Caco-2 (cell line): ENCODE measurements at regions not wholly inside any gene's neighbourhood (a gene's known extent, or its start where the extent isn't known, plus 50 kb on each side); places are given as distances from the start of the nearest gene placed in this dataset.

Experiments used
- BruUV-seq: library from RNA; stranded (reverse); fragments of 400-500 nt; replicated peaks from 2 replicates; lab custom pipeline; 2021; lab: Mats Ljungman, UMichigan
- CTCF ChIA-PET: fragments of 300-600 bp; sonication (Branson Sonifier 250); formaldehyde crosslinking; loops from one replicate; lab custom pipeline; 2022; ENCODE audit warnings: antibody characterized with exemption; lab: Charles Lee
- POLR2A ChIA-PET: fragments of 300-600 bp; sonication (Branson Sonifier 250); formaldehyde crosslinking; loops from one replicate; lab custom pipeline; 2022; ENCODE audit warnings: antibody characterized with exemption; lab: Charles Lee
- DNase-seq, 2 experiments: peaks; one replicate each; pipeline versions ENCODE4 v3.0.0 to v3.0.0-alpha.2; 2020 to 2022
- H3K27me3 ChIP-seq: replicated peaks from 2 replicates; pipeline ENCODE4 v1.6.0; 2011; ENCODE audit warnings: low read length; ENCODE audit not compliant: control insufficient read depth, insufficient read depth
- H3K36me3 ChIP-seq: 2 replicates; pipeline ENCODE4 v1.5.1; 2011; ENCODE audit warnings: low read length; ENCODE audit not compliant: control insufficient read depth, insufficient read depth
- H3K4me1 ChIP-seq: fragments of 250-450 bp; sonication (Bioruptor Pico); 2 replicates; pipeline ENCODE4 v1.5.1; 2020; ENCODE audit warnings: mild to moderate bottlenecking
- H3K4me3 ChIP-seq: 2 replicates; pipeline ENCODE4 v1.5.1; 2011; ENCODE audit warnings: low read depth, mild to moderate bottlenecking, control low read depth, low read length
- H3K9me3 ChIP-seq: fragments of 250-450 bp; sonication (Bioruptor Pico); 2 replicates; pipeline ENCODE4 v1.5.1; 2020; ENCODE audit warnings: mild to moderate bottlenecking, moderate library complexity
- H3K27ac Mint-ChIP-seq: one replicate; pipeline ENCODE4 v1.8.0; 2022; ENCODE audit warnings: mixed read lengths; ENCODE audit not compliant: unreplicated experiment
- H3K27me3 Mint-ChIP-seq: one replicate; pipeline ENCODE4 v1.8.0; 2022; ENCODE audit warnings: mixed read lengths; ENCODE audit not compliant: insufficient read depth, unreplicated experiment
- H3K36me3 Mint-ChIP-seq: one replicate; pipeline ENCODE4 v1.8.0; 2022; ENCODE audit warnings: mild to moderate bottlenecking, mixed read lengths; ENCODE audit not compliant: insufficient read depth, unreplicated experiment
- H3K4me1 Mint-ChIP-seq: one replicate; pipeline ENCODE4 v1.8.0; 2022; ENCODE audit warnings: low read depth, mixed read lengths; ENCODE audit not compliant: unreplicated experiment
- H3K4me3 Mint-ChIP-seq: one replicate; pipeline ENCODE4 v1.8.0; 2022; ENCODE audit warnings: mild to moderate bottlenecking, moderate library complexity, mixed read lengths; ENCODE audit not compliant: unreplicated experiment
- H3K9me3 Mint-ChIP-seq: one replicate; pipeline ENCODE4 v1.8.0; 2022; ENCODE audit warnings: mixed read lengths; ENCODE audit not compliant: unreplicated experiment
- intact Hi-C: fragments of 100-400 bp; cut with micrococcal nuclease; formaldehyde crosslinking; loops from one replicate; pipeline ENCODE4 v1.10.0; 2022; ENCODE audit not compliant: unreplicated experiment
- TF ChIP-seq, protein P1 (sequence below), 2 experiments: fragments of 200-600 bp in 1 of 2; IDR thresholded peaks; 1 replicate in 1 of 2; 2 replicates in 1 of 2; pipeline versions ENCODE4 v1.5.1 to v1.8.0; 2011 to 2022; ENCODE audit warnings: antibody characterized with exemption in 1 of 2, control low read depth in 1 of 2, inconsistent platforms in 1 of 2, low read depth in 1 of 2, low read length in 1 of 2, mild to moderate bottlenecking in 1 of 2, moderate library complexity in 1 of 2; ENCODE audit not compliant: insufficient read depth in 1 of 2, severe bottlenecking in 1 of 2, unreplicated experiment in 1 of 2

DNA sequence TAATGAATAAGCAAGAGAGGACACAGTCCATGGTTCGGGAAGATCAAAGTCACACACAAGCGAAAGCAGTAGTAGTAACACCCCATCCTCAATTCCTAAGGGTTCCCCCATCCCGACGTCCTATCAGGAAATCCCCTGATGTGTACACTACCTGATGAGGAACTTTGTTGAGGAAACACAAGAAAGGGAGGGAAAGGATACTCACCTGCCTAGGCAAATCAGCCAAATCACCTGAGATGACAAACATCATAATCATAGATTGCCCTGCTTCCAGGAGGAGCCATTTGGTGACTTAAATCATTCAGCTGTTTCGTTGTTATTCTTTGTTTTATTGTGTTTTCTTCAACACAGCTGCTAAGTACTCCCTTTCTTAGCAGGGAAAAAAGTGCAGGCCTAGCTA lies 55.5 kb upstream of the SPOPL start:
- Histone ChIP-seq H3K27me3 (no peaks in the 10 kb centered on the region), H3K36me3 (no peaks in the 10 kb centered on the region), H3K4me1 (peaks cover 30% of the 10 kb centered on the region), H3K4me3 (no peak overlapping the region), H3K9me3 (no peaks in the 10 kb centered on the region)
- CTCF ChIA-PET = interaction anchor here (0.6 to 1.0 kb wide), 2 partner anchors 341 to 557 kb away, joined by 3 read pairs; no protein-coding TSS in a partner anchor
- peaks cover 38% of the 10 kb centered on the region for H3K4me1 Mint-ChIP-seq
- DNase-seq = no peak
- peaks cover 18% of the 10 kb centered on the region for H3K9me3 Mint-ChIP-seq
- TF ChIP-seq, protein P1, sequence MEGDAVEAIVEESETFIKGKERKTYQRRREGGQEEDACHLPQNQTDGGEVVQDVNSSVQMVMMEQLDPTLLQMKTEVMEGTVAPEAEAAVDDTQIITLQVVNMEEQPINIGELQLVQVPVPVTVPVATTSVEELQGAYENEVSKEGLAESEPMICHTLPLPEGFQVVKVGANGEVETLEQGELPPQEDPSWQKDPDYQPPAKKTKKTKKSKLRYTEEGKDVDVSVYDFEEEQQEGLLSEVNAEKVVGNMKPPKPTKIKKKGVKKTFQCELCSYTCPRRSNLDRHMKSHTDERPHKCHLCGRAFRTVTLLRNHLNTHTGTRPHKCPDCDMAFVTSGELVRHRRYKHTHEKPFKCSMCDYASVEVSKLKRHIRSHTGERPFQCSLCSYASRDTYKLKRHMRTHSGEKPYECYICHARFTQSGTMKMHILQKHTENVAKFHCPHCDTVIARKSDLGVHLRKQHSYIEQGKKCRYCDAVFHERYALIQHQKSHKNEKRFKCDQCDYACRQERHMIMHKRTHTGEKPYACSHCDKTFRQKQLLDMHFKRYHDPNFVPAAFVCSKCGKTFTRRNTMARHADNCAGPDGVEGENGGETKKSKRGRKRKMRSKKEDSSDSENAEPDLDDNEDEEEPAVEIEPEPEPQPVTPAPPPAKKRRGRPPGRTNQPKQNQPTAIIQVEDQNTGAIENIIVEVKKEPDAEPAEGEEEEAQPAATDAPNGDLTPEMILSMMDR (IDR thresholded peaks at IDR 0.05; ENCODE audit: insufficient read depth in 1 of 2, low read depth in 1 of 2, low read length in 1 of 2, severe bottlenecking in 1 of 2, unreplicated experiment in 1 of 2) = no peak
- BruUV-seq = no TSS peak
- intact Hi-C loops = no loop called here
- no peaks in the 10 kb centered on the region for H3K36me3 Mint-ChIP-seq
- no peak overlapping the region for H3K27ac Mint-ChIP-seq
- no peaks in the 10 kb centered on the region for H3K27me3 Mint-ChIP-seq
- POLR2A ChIA-PET = no interaction called here
- no peak overlapping the region for H3K4me3 Mint-ChIP-seq

DNA sequence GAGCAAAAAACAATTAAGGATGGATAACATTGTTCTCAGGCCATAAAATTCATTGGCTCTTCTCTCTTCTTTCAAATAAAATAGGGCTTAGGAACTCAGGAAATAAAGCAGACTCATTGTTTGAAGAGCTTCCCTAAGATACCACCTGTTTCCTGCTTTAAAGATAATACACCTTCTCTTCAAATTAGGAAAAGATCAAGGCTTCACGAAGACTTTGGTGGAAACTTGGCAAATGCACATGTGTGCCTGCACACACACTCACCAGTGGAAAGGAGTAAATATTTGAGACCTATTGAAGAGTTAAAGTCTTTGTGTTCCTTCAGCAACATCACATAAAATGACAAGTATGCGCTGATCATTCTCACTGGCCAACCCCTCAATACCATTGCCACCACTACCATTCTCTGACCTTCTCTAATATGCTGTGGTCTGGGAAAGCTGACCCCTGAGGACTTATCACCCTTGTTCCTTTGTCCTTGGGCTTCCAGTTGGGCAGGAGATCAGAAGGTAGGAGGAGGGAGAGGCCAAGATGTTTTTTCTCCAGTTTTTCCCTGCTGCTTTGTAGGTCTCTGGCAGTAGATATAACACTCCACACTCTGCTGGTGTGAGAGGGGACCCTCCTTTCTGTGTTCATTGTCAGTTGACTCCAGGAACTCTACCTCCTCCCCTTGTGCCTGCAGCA lies 53.5 kb upstream of the SPOPL start:
- Mint-ChIP-seq H3K27me3 (no peaks in the 10 kb centered on the region), H3K36me3 (no peaks in the 10 kb centered on the region), H3K4me1 (peaks cover 36% of the 10 kb centered on the region), H3K4me3 (no peak overlapping the region), H3K9me3 (peaks cover 12% of the 10 kb centered on the region), H3K27ac (peak overlapping the region; percentile 17)
- TF ChIP-seq, protein P1 (IDR thresholded peaks at IDR 0.05; ENCODE audit: insufficient read depth in 1 of 2, low read depth in 1 of 2, low read length in 1 of 2, severe bottlenecking in 1 of 2, unreplicated experiment in 1 of 2) = no peak
- peaks cover 30% of the 10 kb centered on the region for H3K4me1 ChIP-seq
- ChIA-PET POLR2A (no interaction called here), CTCF (no interaction called here)
- H3K9me3 ChIP-seq = no peaks in the 10 kb centered on the region
- BruUV-seq = no TSS peak
- no peaks in the 10 kb centered on the region for H3K36me3 ChIP-seq
- no peak for DNase-seq
- intact Hi-C loops = no loop called here
- H3K4me3 ChIP-seq = no peak overlapping the region
- H3K27me3 ChIP-seq = no peaks in the 10 kb centered on the region
